Left renal pelvis (tissue), 4 donors: ENCODE measurements at regions not wholly inside any gene's neighbourhood (a gene's known extent, or its start where the extent isn't known, plus 50 kb on each side); places are given as distances from the start of the nearest gene placed in this dataset.
"Not testable (repeated sequence)": the region's sequence is repeated elsewhere in the genome, so short reads cannot be mapped to it uniquely, and the experiment has no call there.

Experiments
- DNase-seq, 4 donors: peaks; one replicate each; pipeline ENCODE4 v3.0.0-alpha.2; 2013; ENCODE audit warnings: low read depth in 4 of 4, low spot score in 3 of 4

DNA sequence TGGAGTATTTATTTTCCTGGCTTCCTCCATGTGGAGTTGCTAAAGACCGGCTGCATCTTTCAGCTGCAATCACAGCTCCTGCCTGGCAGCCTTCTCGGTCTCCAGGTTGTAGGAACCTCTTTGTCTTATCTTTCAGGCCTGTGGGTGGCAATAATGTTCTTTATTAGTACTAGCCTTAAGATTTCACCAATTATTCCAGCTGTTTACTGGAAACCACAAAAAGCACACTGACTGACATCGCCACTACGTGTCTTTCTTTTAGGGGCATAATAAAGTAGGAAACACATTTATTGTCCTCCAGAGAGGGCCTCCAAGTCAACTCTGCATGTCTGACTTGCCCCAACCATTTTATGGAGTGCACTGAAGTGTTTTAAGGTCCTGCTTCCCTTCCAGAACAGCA, 1116.5 kb upstream of the TMEM132C start:
- DNase-seq = no peak

DNA sequence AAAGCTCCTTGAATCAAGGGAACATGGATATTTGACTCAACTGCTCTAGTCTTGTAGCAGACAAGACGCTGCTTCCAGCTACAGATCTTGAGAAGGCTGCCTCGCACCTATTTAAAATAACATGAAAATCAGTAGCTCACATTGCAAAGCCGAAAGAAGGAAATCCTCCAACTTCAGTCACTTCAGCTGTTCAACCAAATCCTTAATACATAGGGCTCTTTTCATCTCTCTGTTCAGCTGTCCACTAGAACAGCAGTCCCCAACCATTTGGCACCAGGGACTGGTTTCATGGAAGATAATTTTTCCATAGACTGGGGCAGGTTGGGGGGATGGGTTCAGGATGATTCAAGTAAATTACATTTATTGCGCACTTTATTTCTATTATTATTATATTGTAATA, 1116.0 kb upstream of the TMEM132C start:
- DNase-seq = no peak

DNA sequence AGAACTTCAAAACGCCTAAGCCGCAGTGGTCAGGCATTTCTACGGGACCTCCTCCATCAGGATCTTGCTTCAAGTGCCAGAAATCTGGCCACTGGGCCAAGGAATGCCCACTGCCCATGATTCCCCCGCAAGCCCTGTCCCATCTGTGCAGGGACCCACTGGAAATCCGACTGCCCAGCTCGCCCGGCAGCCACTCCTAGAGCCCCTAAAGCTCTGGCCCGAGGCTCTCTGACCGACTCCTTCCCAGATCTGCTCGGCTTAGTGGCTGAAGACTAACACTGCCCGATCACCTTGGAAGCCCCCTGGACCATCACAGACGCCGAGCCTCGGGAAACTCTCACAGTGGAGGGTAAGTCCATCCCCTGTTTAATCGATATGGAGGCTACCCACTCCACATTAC, 1113.0 kb upstream of the TMEM132C start:
- no peak for DNase-seq

DNA sequence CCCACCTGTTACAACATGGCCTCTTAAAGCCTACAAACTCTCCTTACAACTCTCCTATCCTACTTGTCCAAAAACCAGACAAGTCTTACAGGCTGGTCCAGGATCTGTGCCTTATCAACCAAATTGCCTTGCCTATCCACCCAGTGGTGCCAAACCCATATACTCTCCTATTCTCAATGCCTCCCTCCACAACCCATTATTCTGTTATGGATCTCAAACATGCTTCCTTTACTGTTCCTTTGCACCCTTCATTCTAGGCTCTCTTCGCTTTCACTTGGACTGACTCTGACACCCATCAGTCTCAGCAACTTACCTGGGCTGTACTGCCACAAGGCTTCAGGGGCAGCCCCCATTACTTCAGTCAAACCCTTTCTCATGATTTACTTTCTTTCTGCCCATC, 1112.1 kb upstream of the TMEM132C start:
- DNase-seq = not testable (repeated sequence)

DNA sequence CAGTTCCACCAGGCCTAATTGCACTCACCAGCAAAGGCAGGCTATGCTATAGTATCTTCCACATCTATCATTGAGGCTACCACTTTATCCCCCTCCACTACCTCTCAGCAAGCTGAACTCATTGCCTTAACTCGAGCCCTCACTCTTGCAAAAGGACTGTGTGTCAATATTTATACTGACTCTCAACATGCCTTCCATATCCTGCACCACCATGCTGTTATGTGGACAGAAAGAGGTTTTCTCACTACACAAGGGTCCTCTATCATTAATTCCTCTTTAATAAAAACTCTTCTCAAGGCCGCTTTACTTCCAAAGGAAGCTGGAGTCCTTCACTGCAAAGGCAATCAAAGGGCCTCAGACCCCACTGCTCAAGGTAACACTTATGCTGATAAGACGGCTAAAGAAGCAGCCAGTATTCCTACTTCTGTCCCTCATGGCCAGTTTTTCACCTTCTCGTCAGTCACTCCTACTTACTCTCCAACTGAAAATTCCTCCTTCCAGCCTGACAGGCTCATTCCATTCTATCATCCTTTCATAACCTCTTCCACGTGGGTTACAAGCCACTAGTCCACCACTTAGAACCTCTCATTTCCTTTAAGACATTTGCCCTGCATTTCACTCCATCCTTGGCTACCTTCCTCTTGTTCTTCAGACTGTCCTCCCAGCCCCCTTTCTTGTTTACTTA, 1110.9 kb upstream of the TMEM132C start:
- DNase-seq = not testable (repeated sequence)

DNA sequence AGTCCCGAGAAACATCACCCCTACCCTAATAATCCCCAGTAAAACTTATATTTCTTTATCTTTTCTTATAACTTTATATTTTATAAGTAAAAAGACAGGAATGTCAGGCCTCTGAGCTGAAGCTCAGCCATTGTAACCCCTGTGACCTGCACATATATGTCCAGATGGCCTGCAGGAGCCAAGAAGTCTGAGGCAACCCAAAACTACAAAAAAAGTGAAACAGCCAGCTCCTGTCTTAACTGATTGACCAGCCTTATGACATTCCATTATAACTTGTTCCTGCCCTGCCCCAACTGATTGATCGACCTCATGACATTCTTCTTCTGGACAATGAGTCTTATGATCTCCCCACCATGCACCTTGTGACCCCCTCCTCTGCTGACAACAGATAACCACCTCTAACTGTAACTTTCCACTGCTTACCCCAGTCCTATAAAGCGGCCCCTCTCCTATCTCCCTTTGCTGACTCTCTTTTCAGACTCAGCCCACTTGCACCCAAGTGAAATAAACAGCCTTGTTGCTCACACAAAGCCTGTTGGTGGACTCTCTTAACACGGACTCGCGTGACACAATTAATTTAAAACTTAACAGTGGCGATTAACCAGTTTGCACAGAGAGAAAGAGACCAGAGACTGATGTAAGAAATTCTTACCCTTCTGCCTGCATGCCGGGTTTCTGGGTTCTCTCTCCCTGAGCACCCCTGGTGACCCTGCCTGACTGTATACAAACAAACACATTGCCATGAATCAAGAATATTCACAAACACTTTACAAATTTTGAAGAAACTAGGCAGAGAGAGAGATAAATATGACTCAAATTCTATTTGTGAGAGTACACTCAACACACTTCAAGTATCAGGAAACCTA, 1109.2 kb upstream of the TMEM132C start:
- not testable (repeated sequence) for DNase-seq

DNA sequence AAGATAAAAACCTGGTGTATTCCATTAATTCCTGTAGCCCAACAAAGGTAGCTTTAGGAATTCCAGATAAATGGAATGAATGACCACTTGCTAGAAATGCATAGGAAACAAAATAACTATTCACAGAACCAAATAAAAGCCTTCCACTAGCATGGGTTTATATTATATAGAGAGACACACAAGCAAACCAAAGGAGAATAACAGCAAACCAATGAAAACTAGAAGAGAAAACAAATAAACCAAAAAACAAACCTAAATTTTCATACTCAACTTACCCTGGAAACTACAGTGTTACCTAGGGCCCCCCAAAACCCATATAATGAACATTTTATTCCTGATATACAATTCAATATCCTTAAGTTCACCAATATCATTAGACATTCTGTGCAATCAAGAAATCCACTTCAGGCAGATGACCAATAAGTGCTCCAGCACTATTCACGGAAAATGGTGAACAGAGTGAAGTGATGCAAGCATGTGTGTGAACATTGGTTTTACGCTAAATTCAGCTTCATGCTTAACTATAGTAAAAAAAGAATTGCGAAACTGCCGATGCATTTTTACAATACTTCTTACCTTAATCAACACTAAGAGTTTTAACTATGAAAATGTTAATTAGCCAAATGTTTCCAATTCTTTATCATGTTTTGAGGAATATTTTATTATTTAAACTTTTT, 1108.4 kb upstream of the TMEM132C start:
- no peak for DNase-seq

DNA sequence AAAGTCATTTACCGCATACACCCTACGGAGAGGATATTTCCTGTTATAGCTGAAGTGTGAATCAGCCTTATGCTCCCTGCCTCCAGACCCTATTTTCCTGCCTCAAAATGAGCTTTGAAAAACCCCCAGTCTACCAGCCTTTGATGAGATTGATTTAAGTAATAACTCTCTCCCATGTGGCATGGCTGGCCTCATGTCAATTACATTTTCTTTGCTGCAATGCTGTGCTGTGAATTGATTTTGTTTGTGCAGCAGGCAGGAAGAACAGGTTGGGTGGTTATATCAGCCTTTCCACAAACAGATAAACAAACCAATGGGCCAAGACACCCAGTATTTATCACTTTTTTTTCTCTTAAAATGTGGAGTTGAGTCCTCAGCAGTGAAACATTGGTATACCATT, 1105.5 kb upstream of the TMEM132C start:
- no peak for DNase-seq

DNA sequence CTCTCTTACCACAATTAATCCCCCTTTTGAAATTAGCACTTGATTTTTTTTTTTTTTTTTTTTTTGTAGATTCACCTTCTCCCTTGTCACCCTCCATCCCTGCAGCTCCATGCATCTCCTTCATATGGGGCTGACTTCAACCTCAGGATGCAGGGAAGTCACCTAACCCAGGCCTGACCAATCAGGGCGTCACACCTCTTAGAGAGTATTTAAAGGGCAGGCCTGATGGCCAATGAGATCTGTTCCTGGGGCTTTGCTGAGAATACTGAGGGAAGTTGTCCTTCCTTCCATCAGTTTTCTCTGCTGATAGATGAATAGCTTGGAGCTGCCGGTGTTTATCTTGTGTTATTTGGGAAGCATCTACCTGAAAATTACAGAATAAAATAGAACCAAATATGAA, 1104.7 kb upstream of the TMEM132C start:
- no peak for DNase-seq

DNA sequence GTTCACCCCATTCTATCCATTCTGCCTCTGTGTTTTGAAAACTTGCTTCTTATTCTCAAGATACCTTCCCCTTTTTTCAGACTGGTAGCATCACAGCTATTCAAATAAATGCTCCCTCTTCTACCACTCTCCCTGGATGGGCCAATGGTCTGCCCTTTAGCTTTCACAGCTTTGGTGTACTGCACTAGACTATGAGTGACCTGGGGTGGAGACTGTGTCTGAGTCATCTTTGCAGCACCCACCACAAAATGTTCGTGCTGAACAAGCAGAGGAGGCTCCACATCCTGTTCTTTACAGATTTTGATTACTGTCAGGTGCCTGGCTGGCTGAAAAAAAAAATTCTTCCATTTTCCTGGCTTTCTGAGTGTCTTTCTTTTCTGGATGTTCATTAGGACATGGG, 1104.1 kb upstream of the TMEM132C start:
- no peak for DNase-seq

DNA sequence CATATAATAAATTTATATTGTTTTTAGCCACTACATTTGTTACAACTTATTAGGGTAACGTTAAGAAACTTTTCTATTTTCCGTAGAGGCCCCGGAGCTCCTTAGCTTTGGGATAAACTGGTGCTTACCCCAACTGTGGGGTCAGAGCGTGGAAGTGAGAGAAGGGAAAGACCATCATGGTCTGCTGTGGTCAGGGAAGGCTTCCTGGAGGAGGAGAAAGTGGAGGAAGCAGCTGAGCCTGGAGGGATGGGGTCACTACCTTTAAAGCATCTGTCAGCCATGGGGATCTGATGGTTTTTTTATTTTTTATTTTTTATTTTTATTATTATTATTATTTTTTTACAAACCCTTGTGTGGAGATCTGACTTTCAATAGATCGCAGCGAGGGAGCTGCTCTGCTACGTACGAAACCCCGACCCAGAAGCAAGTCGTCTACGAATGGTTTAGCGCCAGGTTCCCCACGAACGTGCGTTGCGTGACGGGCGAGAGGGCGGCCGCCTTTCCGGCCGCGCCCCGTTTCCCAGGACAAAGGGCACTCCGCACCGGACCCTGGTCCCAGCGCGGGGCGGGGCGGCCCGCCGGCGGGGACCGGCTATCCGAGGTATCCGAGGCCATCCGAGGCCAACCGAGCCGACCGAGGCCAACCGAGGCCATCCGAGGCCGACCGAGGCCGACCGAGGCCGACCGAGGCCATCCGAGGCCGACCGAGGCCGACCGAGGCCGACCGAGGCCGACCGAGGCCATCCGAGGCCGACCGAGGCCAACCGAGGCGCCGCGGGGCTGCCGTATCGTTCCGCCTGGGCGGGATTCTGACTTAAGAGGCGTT, 1101.2 kb upstream of the TMEM132C start:
- DNase-seq = peak; percentile 31 to 67 (median 45)

DNA sequence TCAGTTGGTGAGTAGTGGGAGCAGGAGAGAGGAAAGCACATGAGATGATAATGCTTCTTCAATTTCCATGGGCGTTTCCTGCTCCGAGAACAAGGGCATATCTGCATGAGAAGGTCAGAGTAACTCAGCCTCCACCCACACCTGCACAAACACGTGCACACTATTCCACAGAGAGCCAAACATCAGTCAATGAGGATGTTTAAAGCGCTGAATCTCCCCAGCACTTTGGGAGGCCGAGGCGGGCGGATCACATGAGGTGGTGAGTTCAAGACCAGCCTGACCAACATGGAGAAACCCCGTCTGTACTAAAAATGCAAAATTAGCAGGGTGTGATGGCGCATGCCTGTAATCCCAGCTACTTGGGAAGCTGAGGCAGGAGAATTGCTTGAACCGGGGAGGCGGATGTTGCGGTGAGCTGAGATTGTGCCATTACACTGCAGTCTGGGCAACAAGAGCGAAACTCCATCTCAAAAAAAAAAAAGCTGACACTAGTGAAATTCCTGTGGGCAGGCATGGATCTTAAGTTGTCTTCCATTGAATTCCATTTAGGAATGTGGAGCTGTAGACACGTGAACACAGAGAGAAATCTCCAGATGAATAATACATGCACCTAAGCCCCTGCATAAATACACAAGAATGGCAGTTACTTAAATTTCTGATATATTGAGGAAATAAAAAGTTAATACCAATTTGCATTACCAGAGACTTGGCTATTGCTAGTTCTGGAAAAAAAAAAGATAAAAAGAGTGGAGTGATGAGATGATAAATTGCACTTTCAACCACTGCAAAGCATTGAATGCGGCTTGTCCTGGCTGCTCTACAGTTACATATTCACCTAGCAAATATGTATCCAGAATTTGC, 1097.4 kb upstream of the TMEM132C start:
- no peak for DNase-seq

DNA sequence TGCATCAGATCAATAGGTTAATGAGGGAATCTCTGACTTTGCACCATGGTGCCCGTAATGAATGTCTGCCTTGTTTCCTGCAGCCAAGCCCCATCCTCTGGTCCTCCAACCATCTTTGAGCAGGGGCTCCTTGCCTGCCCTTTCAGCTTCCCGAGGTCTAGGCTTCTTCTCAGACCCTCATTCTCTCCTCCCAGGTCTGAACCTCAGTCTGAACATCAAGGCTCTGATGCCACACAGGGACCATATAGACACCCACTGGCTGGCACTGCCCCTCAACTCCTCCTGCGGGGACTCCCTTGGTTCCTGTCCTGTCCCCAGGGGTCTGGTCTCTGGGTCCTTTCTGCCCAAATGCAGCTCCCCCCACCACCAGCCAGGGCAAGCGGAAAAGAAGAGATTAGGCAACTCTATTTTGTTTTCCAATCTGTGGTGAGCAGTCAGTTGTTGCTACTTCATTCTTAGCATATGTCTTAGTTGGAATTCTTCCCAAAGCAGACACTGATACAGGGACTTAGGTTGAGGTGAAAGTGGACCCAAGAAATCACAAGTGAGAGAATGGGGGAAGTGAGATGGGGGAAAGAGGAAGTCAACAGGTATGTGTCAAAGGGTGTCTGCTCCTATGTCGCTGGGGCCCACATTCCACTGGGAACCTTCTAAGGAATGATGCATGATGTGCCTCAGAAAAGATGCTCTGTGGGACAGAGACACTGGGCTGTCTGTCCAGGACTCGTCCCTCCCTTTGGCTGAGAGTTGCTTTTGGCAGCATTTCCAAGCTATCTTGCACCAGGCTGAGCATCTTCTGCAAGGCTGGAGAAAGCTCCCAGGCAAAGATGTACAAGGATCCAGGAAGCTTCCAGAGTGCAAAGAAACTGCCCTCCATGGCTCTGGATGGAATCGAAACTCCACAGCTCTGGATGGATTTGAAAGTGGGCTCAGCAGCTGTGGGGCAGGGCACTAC, 1096.5 kb upstream of the TMEM132C start:
- no peak for DNase-seq

DNA sequence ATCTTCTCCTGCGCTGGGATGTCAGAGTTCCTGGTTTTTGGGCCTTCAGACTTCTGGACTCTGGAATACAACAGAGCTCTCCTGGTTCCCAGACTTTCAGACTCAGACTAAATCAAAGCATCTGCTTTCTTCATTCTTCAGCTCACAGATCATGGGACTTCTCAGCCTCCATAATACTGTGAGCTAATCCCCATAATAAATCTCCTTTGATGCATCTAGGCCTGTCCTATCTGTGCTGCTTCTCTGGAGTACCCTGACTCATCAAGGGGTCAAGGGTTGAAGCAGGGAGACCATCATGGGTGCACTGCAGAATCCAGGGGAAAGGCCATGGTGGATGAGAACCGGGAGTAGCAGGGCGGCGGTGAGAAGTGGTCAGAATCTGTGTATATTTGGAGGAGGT, 1094.1 kb upstream of the TMEM132C start:
- no peak for DNase-seq

DNA sequence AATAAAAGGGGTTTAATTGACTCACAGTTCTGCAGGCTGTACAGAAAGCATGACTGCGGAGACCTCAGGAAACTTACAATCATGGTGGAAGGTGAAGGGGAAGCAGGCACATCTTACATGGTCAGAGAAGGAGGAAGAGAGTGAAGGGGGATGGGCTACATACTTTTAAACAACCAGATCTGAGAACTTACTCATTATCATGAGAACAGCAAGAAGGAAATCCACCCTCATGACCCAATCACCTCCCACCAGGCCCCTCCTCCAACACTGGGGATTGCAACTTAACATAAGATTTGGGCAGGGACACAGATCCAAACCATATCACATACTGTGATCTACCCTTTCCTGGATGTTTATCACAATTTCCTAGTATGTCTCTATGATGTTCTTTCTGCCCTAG, 1093.0 kb upstream of the TMEM132C start:
- DNase-seq = not testable (repeated sequence)

DNA sequence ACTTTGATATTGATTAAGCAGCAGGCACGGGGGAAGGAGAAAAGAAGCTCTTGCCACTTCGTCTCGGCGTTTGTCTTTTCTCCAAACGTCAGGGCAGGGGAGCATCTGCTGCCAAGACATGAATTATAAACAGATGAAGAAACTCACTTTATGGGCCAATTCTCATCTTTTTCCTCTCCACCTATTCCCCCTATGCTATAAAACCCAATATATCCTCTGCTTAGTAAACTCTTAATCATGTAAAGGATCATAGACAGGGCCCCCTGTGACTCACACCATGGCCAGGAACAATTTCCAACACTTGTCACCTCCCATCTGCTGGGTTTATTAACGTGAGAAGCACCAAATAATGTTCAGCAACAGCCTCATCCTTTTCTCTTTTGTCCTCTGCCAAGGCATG, 1092.1 kb upstream of the TMEM132C start:
- no peak for DNase-seq

DNA sequence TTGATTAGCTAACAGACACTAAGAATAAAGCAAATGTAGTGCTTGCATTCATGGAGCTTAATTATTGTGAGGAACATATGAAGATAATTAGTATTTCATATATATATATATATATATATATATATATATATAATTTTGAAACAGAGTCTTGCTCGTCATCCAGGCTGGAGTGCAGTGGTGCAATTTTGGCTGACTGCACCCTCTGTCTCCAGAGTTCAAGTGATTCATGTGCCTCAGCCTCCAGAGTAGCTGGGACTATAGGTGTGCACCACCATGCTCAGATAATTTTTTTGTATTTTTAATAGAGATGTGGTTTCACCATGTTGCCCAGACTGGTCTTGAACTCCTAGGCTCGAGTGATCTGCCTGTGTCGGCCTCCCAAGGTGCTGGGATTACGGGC, 1091.6 kb upstream of the TMEM132C start:
- DNase-seq = no peak

DNA sequence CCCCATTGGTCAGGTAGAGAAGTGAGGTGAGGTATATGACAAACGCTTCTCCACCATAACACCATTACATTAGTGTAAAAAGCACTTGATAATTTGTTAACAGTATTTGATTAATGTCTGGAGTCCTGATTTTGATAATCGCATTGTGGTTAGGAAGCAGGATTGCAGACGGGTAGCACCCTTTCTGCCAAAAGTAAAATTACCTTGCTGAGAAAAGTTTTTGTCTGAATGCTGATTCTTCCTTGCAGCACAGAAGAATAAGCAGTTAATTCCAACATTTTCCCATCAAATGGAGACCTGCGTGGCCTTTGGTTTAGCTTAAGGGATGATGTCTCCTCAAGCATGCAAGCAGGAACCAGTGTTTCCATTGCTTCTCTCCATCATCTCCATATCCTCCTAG, 1090.2 kb upstream of the TMEM132C start:
- DNase-seq = no peak

DNA sequence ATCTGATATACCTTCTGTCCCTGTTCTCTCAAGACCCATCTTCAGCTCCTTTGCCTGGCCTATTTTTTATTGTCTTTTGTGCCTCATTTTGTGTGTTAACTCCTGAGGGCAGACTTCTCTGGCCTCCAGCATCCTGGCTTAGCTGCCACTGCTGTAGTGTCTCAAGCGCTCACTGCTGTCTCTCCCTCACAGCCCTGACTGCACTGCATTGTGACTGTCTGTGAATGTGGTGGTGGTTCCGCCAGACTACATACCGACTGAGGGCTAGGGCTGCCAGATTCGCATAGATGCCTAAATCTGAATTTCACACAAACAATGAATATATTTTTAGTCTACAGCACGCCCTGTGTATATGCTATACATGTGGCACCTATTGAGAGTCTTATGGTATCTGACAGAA, 1088.9 kb upstream of the TMEM132C start:
- DNase-seq = no peak
